Breast epithelium (tissue), 4 donors: ENCODE measurements at regions not wholly inside any gene's neighbourhood (a gene's known extent, or its start where the extent isn't known, plus 50 kb on each side); places are given as distances from the start of the nearest gene placed in this dataset.
A peak's percentile ranks its signal among the peaks of the same experiment; 100 is the strongest.

Source experiments
- DNase-seq, 2 donors: peaks; one replicate each; pipeline ENCODE4 v3.0.0-alpha.2; 2019; ENCODE audit warnings: low spot score in 2 of 2
- H3K27ac ChIP-seq, 2 donors: fragments of 200-600 bp; sonication (generic) in 1 of 2; one replicate each; pipeline ENCODE4 v1.5.1; 2016 to 2019; ENCODE audit warnings: mild to moderate bottlenecking in 1 of 2
- H3K27me3 ChIP-seq, 2 donors: fragments of 200-600 bp; sonication (generic) in 1 of 2; one replicate each; pipeline versions ENCODE4 v1.5.1 to v1.6.0; 2017 to 2019; ENCODE audit warnings: control low read depth in 1 of 2, mild to moderate bottlenecking in 1 of 2
- H3K36me3 ChIP-seq: fragments of 200-600 bp; one replicate; pipeline ENCODE4 v1.5.1; 2019
- H3K4me1 ChIP-seq, 2 donors: fragments of 200-600 bp; sonication (generic); one replicate each; pipeline ENCODE4 v1.5.1; 2016 to 2019; ENCODE audit warnings: control low read depth in 1 of 2
- H3K4me3 ChIP-seq, 3 donors: fragments of 200-600 bp; sonication (generic); 1 replicate in 2 of 3; 2 replicates in 1 of 3; pipeline ENCODE4 v1.5.1; 2016 to 2019; ENCODE audit warnings: mild to moderate bottlenecking in 3 of 3, moderate library complexity in 2 of 3
- H3K9me3 ChIP-seq, 2 donors: fragments of 200-600 bp; sonication (generic) in 1 of 2; one replicate each; pipeline ENCODE4 v1.5.1; 2016 to 2019; ENCODE audit warnings: control low read depth in 1 of 2
- CTCF ChIP-seq, 3 donors: fragments of 450-650 bp; IDR thresholded peaks; one replicate each; pipeline ENCODE4 v1.5.1; 2016 to 2017; ENCODE audit warnings: antibody characterized with exemption in 3 of 3, mild to moderate bottlenecking in 3 of 3, moderate library complexity in 3 of 3
- POLR2A ChIP-seq: fragments of 450-650 bp; IDR thresholded peaks from one replicate; pipeline ENCODE4 v1.6.1; 2016; ENCODE audit warnings: antibody characterized with exemption, mild to moderate bottlenecking, moderate library complexity
- POLR2AphosphoS5 ChIP-seq, 3 donors: sonication (generic); formaldehyde crosslinking; IDR thresholded peaks; one replicate each; pipeline ENCODE4 v1.6.1; 2017; ENCODE audit warnings: antibody characterized with exemption in 3 of 3
- intact Hi-C: fragments of 100-400 bp; cut with DNase I; formaldehyde crosslinking; loops from one replicate; pipeline ENCODE4 v1.15.1; 2023; ENCODE audit warnings: low total_unique reads

GRCh38 chr2:198307093-198307492 is 502.7 kb downstream of the PLCL1 start:
- DNase-seq: no peak
- Histone ChIP-seq H3K27me3 (peaks cover 0 to 5% of the 10 kb centered on the region in 2 donors), H3K36me3 (no peaks in the 10 kb centered on the region), H3K27ac (no peak overlapping the region), H3K9me3 (no peaks in the 10 kb centered on the region), H3K4me3 (no peak overlapping the region), H3K4me1 (no peaks in the 10 kb centered on the region)
- TF ChIP-seq CTCF (IDR thresholded peaks at IDR 0.05): no peak
- intact Hi-C loops: no loop called here

GRCh38 chr2:198304859-198305258 is 500.5 kb downstream of the PLCL1 start:
- intact Hi-C loops: no loop called here
- no peak overlapping the region for H3K27ac ChIP-seq

GRCh38 chr2:198297350-198297749 is 493.0 kb downstream of the PLCL1 start:
- Histone ChIP-seq H3K4me3 (no peak overlapping the region), H3K27ac (no peak overlapping the region), H3K27me3 (no peaks in the 10 kb centered on the region), H3K4me1 (no peaks in the 10 kb centered on the region), H3K9me3 (no peaks in the 10 kb centered on the region), H3K36me3 (no peaks in the 10 kb centered on the region)
- TF ChIP-seq CTCF (IDR thresholded peaks at IDR 0.05) (no peak), POLR2A (no peak), POLR2AphosphoS5 (IDR thresholded peaks at IDR 0.05) (no peak)
- intact Hi-C loops: no loop called here
- DNase-seq: no peak

More at GRCh38 chr2:198304859-198305258, 500.5 kb downstream of the PLCL1 start:
- H3K36me3 ChIP-seq: no peaks in the 10 kb centered on the region
- H3K9me3 ChIP-seq: no peaks in the 10 kb centered on the region
- no peak overlapping the region for H3K4me3 ChIP-seq
- no peak for TF ChIP-seq POLR2A
- TF ChIP-seq POLR2AphosphoS5 (IDR thresholded peaks at IDR 0.05): no peak
- TF ChIP-seq CTCF (IDR thresholded peaks at IDR 0.05): no peak
- DNase-seq: no peak
- H3K27me3 ChIP-seq: no peaks in the 10 kb centered on the region
- H3K4me1 ChIP-seq: no peaks in the 10 kb centered on the region

- no peaks in the 10 kb centered on the region for H3K4me1 ChIP-seq
- H3K9me3 ChIP-seq: no peaks in the 10 kb centered on the region
- no peak overlapping the region for H3K27ac ChIP-seq
- intact Hi-C loops: no loop called here
- H3K4me3 ChIP-seq: no peak overlapping the region
- no peaks in the 10 kb centered on the region for H3K27me3 ChIP-seq
- DNase-seq: no peak
- no peaks in the 10 kb centered on the region for H3K36me3 ChIP-seq
- TF ChIP-seq POLR2AphosphoS5 (IDR thresholded peaks at IDR 0.05): no peak
- TF ChIP-seq CTCF (IDR thresholded peaks at IDR 0.05): peak; percentile 39 to 59 (median 59)
These were observed 492.4 kb downstream of the PLCL1 start for GRCh38 chr2:198296665-198297308.

GRCh38 chr2:198293281-198293680 is 488.9 kb downstream of the PLCL1 start:
- intact Hi-C loops: no loop called here
- no peak overlapping the region for H3K4me3 ChIP-seq
- no peak for DNase-seq
- H3K4me1 ChIP-seq: no peaks in the 10 kb centered on the region
- no peaks in the 10 kb centered on the region for H3K36me3 ChIP-seq
- H3K27ac ChIP-seq: no peak overlapping the region
- H3K27me3 ChIP-seq: no peaks in the 10 kb centered on the region
- TF ChIP-seq POLR2A (no peak), CTCF (IDR thresholded peaks at IDR 0.05) (no peak), POLR2AphosphoS5 (IDR thresholded peaks at IDR 0.05) (no peak)
- H3K9me3 ChIP-seq: no peaks in the 10 kb centered on the region
